H9 (cell line): ENCODE measurements at regions not wholly inside any gene's neighbourhood (a gene's known extent, or its start where the extent isn't known, plus 50 kb on each side); places are given as distances from the start of the nearest gene placed in this dataset.

Experiments
- DNase-seq: peaks from one replicate; pipeline ENCODE4 v3.0.0-alpha.2; 2017
- H2AFZ ChIP-seq: one replicate; pipeline ENCODE4 v1.6.1; 2013; ENCODE audit warnings: mild to moderate bottlenecking, low read length, control low read depth, moderate library complexity
- H2AK5ac ChIP-seq: 2 replicates; pipeline ENCODE4 v1.6.1; 2013; ENCODE audit warnings: low read length, control low read depth, mixed read lengths; ENCODE audit not compliant: insufficient read length
- H2BK120ac ChIP-seq: one replicate; pipeline ENCODE4 v1.6.1; 2013; ENCODE audit warnings: low read depth, mild to moderate bottlenecking, low read length, control low read depth, inconsistent platforms; ENCODE audit not compliant: poor library complexity, severe bottlenecking
- H2BK12ac ChIP-seq: 2 replicates; pipeline ENCODE4 v1.6.1; 2013; ENCODE audit warnings: low read length, control low read depth, mixed read lengths, low read depth; ENCODE audit not compliant: insufficient read length
- H2BK15ac ChIP-seq: 2 replicates; pipeline ENCODE4 v1.6.1; 2013; ENCODE audit warnings: low read depth, low read length, control low read depth
- H2BK20ac ChIP-seq: one replicate; pipeline ENCODE4 v1.6.1; 2013; ENCODE audit warnings: low read depth, mild to moderate bottlenecking, low read length, control low read depth, inconsistent platforms; ENCODE audit not compliant: poor library complexity, severe bottlenecking
- H2BK5ac ChIP-seq: 2 replicates; pipeline ENCODE4 v1.6.1; 2013; ENCODE audit warnings: low read length, control low read depth, mixed read lengths; ENCODE audit not compliant: insufficient read length
- H3K14ac ChIP-seq: 2 replicates; pipeline ENCODE4 v1.6.1; 2013; ENCODE audit warnings: low read length, control low read depth; ENCODE audit not compliant: insufficient read depth
- H3K18ac ChIP-seq: 2 replicates; pipeline ENCODE4 v1.6.1; 2013; ENCODE audit warnings: low read depth, mild to moderate bottlenecking, mixed read lengths, low read length, control low read depth; ENCODE audit not compliant: insufficient read length
- H3K23ac ChIP-seq: 2 replicates; pipeline ENCODE4 v1.6.1; 2013; ENCODE audit warnings: low read length, control low read depth, mixed read lengths, low read depth; ENCODE audit not compliant: insufficient read length
- H3K23me2 ChIP-seq: 2 replicates; pipeline ENCODE4 v1.6.1; 2013; ENCODE audit warnings: low read depth, mild to moderate bottlenecking, mixed read lengths, low read length, control low read depth; ENCODE audit not compliant: insufficient read length, poor library complexity, severe bottlenecking
- H3K27ac ChIP-seq: 2 replicates; pipeline ENCODE4 v1.5.1; 2013; ENCODE audit warnings: low read length, control low read depth, mixed read lengths, low read depth; ENCODE audit not compliant: insufficient read length
- H3K27me3 ChIP-seq: 2 replicates; pipeline ENCODE4 v1.6.1; 2013; ENCODE audit warnings: low read length, control low read depth, inconsistent platforms; ENCODE audit not compliant: insufficient read depth
- H3K4ac ChIP-seq: 2 replicates; pipeline ENCODE4 v1.6.1; 2013; ENCODE audit warnings: low read depth, mild to moderate bottlenecking, control low read depth, inconsistent platforms, low read length, moderate library complexity
- H3K4me1 ChIP-seq: 2 replicates; pipeline ENCODE4 v1.6.1; 2013; ENCODE audit warnings: low read length, control low read depth, inconsistent platforms; ENCODE audit not compliant: insufficient read depth
- H3K4me2 ChIP-seq: 2 replicates; pipeline ENCODE4 v1.6.1; 2013; ENCODE audit warnings: low read length, control low read depth, mixed read lengths; ENCODE audit not compliant: insufficient read length, insufficient read depth
- H3K56ac ChIP-seq: 2 replicates; pipeline ENCODE4 v1.6.1; 2013; ENCODE audit warnings: low read depth, mild to moderate bottlenecking, mixed read lengths, low read length, control low read depth; ENCODE audit not compliant: insufficient read length
- H3K79me1 ChIP-seq: 2 replicates; pipeline ENCODE4 v1.6.1; 2013; ENCODE audit warnings: low read depth, mild to moderate bottlenecking, moderate library complexity, low read length, control low read depth, inconsistent platforms; ENCODE audit not compliant: insufficient read depth, poor library complexity, severe bottlenecking
- H3K79me2 ChIP-seq: 2 replicates; pipeline ENCODE4 v1.6.1; 2013; ENCODE audit warnings: low read length, control low read depth, inconsistent platforms; ENCODE audit not compliant: insufficient read depth
- H3K9ac ChIP-seq: 2 replicates; pipeline ENCODE4 v1.6.1; 2013; ENCODE audit warnings: low read length, control low read depth, mixed read lengths; ENCODE audit not compliant: insufficient read length; ENCODE audit errors: extremely low read depth
- H3K9me3 ChIP-seq: one replicate; pipeline ENCODE4 v1.6.1; 2013; ENCODE audit warnings: low read depth, low read length, inconsistent platforms; ENCODE audit not compliant: control insufficient read depth
- H3T11ph ChIP-seq: one replicate; pipeline ENCODE4 v1.6.1; 2013; ENCODE audit warnings: mild to moderate bottlenecking, low read length, control low read depth, inconsistent platforms
- H4K20me1 ChIP-seq: one replicate; pipeline ENCODE4 v1.6.1; 2013; ENCODE audit not compliant: control insufficient read depth, insufficient read length, insufficient read depth
- H4K5ac ChIP-seq: 2 replicates; pipeline ENCODE4 v1.6.1; 2013; ENCODE audit warnings: low read depth, mild to moderate bottlenecking, mixed read lengths, low read length, control low read depth; ENCODE audit not compliant: insufficient read length
- H4K8ac ChIP-seq: replicated peaks from 2 replicates; pipeline ENCODE4 v1.6.1; 2013; ENCODE audit warnings: low read length, control low read depth, mixed read lengths, low read depth; ENCODE audit not compliant: insufficient read length
- H4K91ac ChIP-seq: 2 replicates; pipeline ENCODE4 v1.6.1; 2013; ENCODE audit warnings: low read depth, mild to moderate bottlenecking, moderate library complexity, mixed read lengths, low read length, control low read depth; ENCODE audit not compliant: insufficient read length
- H3K27ac Mint-ChIP-seq, 3 experiments: 2 replicates in 2 of 3; 3 replicates in 1 of 3; pipeline ENCODE4 v1.8.0; 2020 to 2021; ENCODE audit warnings: mixed read lengths in 3 of 3, mild to moderate bottlenecking in 1 of 3, moderate library complexity in 1 of 3
- H3K27me3 Mint-ChIP-seq: 2 replicates; pipeline ENCODE4 v1.8.0; 2021; ENCODE audit warnings: low read depth, mild to moderate bottlenecking, moderate library complexity, mixed read lengths
- H3K36me3 Mint-ChIP-seq, 3 experiments: 2 replicates in 2 of 3; 3 replicates in 1 of 3; pipeline ENCODE4 v1.8.0; 2020 to 2021; ENCODE audit warnings: low read depth in 3 of 3, mixed read lengths in 3 of 3; ENCODE audit not compliant: insufficient read depth in 1 of 3
- H3K4me1 Mint-ChIP-seq, 2 experiments: 2 replicates each; pipeline ENCODE4 v1.8.0; 2020; ENCODE audit warnings: mixed read lengths in 2 of 2
- H3K4me3 Mint-ChIP-seq, 2 experiments: 2 replicates in 1 of 2; 3 replicates in 1 of 2; pipeline ENCODE4 v1.8.0; 2020 to 2021; ENCODE audit warnings: mild to moderate bottlenecking in 2 of 2, mixed read lengths in 2 of 2, moderate library complexity in 1 of 2
- H3K9me3 Mint-ChIP-seq, 2 experiments: 2 replicates in 1 of 2; 3 replicates in 1 of 2; pipeline ENCODE4 v1.8.0; 2020; ENCODE audit warnings: mild to moderate bottlenecking in 2 of 2, mixed read lengths in 2 of 2, moderate library complexity in 1 of 2
- CTCF ChIP-seq: fragments of 200-600 bp; sonication (generic); conservative IDR thresholded peaks from 3 replicates; pipeline ENCODE4 v1.8.0; 2021; ENCODE audit warnings: antibody characterized with exemption, mild to moderate bottlenecking
- WGBS: extraction: QIAGEN DNeasy Blood & Tissue Kit; methylation state at CpG from one replicate; pipeline ENCODE4 v1.1.7; 2013; ENCODE audit warnings: missing lambda C conversion rate, low lambda C conversion rate, mixed read lengths; ENCODE audit not compliant: insufficient read length; ENCODE audit errors: extremely low coverage; 5-methylcytosine and 5-hydroxymethylcytosine counted together

- DNase-seq = no peak
- no peaks in the 10 kb centered on the region for H3K27me3 Mint-ChIP-seq
- no peaks in the 10 kb centered on the region for H3K4me1 Mint-ChIP-seq
- H3K23ac ChIP-seq = no peak overlapping the region
- no peaks in the 10 kb centered on the region for H3K79me1 ChIP-seq
- H3K4me1 ChIP-seq = no peaks in the 10 kb centered on the region
- H2BK20ac ChIP-seq = no peak overlapping the region
- no peaks in the 10 kb centered on the region for H3K23me2 ChIP-seq
- no peak overlapping the region for H3K56ac ChIP-seq
- H2AK5ac ChIP-seq = no peak overlapping the region
- H4K91ac ChIP-seq = no peak overlapping the region
- TF ChIP-seq CTCF = no peak
- H3K27me3 ChIP-seq = no peaks in the 10 kb centered on the region
- no CpG with 5 or more reads among the region's 2 CpGs for whole genome bisulfite sequencing
- H3K4me2 ChIP-seq = no peak overlapping the region
- H3K4ac ChIP-seq = no peak overlapping the region
- H3T11ph ChIP-seq = no peak overlapping the region
- H3K14ac ChIP-seq = no peak overlapping the region
- no peaks in the 10 kb centered on the region for H3K9me3 ChIP-seq
- H3K36me3 Mint-ChIP-seq = no peaks in the 10 kb centered on the region
- no peaks in the 10 kb centered on the region for H4K20me1 ChIP-seq
- H3K27ac ChIP-seq = no peak overlapping the region
- no peak overlapping the region for H2BK5ac ChIP-seq
- H3K4me3 Mint-ChIP-seq = no peak overlapping the region
- no peak overlapping the region for H2BK15ac ChIP-seq
- no peak overlapping the region for H2BK120ac ChIP-seq
- H2AFZ ChIP-seq = no peak overlapping the region
- no peak overlapping the region for H4K8ac ChIP-seq
- H4K5ac ChIP-seq = no peak overlapping the region
- H3K27ac Mint-ChIP-seq = no peak overlapping the region
- no peaks in the 10 kb centered on the region; a peak in 1 of 5 replicates for H3K9me3 Mint-ChIP-seq
- H3K18ac ChIP-seq = no peak overlapping the region
- no peaks in the 10 kb centered on the region for H3K79me2 ChIP-seq
- H2BK12ac ChIP-seq = no peak overlapping the region
- no peak overlapping the region for H3K9ac ChIP-seq
Observed at GRCh38 chr4:81704461-81704860, 232.8 kb upstream of the RASGEF1B start.
